ENCODE measurements at regions not wholly inside any gene's neighbourhood (a gene's known extent, or its start where the extent isn't known, plus 50 kb on each side); places are given as distances from the start of the nearest gene placed in this dataset.

GRCh38 chr2:18841248-18842150, 252.1 kb upstream of the NT5C1B start:
- Histone ChIP-seq H3K4me1 (ENCODE audit: control insufficient read depth in 5 of 5, insufficient read depth in 5 of 5, low read length in 5 of 5) (no peaks in the 10 kb centered on the region), H3K27me3 (ENCODE audit: control insufficient read depth in 5 of 5, insufficient read depth in 4 of 5, low read length in 5 of 5) (no peaks in the 10 kb centered on the region), H3K9ac (ENCODE audit: low read length in 5 of 5) (no peak overlapping the region), H3K36me3 (ENCODE audit: control insufficient read depth in 5 of 5, insufficient read depth in 5 of 5, low read length in 5 of 5) (no peaks in the 10 kb centered on the region), H3K9me3 (ENCODE audit: control insufficient read depth in 5 of 5, low read length in 5 of 5) (no peaks in the 10 kb centered on the region), H3K27ac (ENCODE audit: low read depth, low read length) (no peak overlapping the region), H3K4me3 (ENCODE audit: low read depth in 1 of 5, low read length in 5 of 5) (no peak overlapping the region)

- Histone ChIP-seq H3K36me3 (ENCODE audit: control insufficient read depth in 5 of 5, insufficient read depth in 5 of 5, low read length in 5 of 5) (no peaks in the 10 kb centered on the region), H3K4me1 (ENCODE audit: control insufficient read depth in 5 of 5, insufficient read depth in 5 of 5, low read length in 5 of 5) (peaks cover 0 to 7% (median 3%) of the 10 kb centered on the region in 5 donors), H3K27me3 (ENCODE audit: control insufficient read depth in 5 of 5, insufficient read depth in 4 of 5, low read length in 5 of 5) (no peaks in the 10 kb centered on the region), H3K9ac (ENCODE audit: low read length in 5 of 5) (no peak overlapping the region), H3K9me3 (ENCODE audit: control insufficient read depth in 5 of 5, low read length in 5 of 5) (no peaks in the 10 kb centered on the region), H3K27ac (ENCODE audit: low read depth, low read length) (no peak overlapping the region), H3K4me3 (ENCODE audit: low read depth in 1 of 5, low read length in 5 of 5) (no peak overlapping the region)
Measured at GRCh38 chr2:18837240-18837639, 247.9 kb upstream of the NT5C1B start.

DNA sequence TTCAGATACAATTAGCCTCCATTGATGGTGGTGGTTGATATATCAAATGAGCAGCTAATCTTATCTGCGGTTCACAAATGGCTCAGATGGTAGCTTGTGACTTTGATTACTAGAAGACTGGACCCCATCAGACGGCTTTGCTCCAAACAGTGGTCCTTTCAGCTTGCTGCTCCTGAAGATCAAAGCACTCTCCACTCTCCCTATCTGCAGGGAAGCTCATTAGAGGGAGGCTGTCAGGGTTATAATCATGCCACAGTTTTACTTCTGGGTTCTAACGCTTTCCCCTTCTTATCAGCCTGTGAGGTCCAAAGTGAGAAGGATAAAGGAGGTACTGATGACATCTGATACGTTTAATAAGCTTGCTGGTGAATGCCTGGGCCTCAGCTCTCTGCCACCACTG, 247.1 kb upstream of the NT5C1B start:
- H3K9ac ChIP-seq (ENCODE audit: low read length in 5 of 5) = no peak overlapping the region

GRCh38 chr2:18835787-18836186, 246.4 kb upstream of the NT5C1B start:
- H3K9me3 ChIP-seq (ENCODE audit: control insufficient read depth in 5 of 5, low read length in 5 of 5) = no peaks in the 10 kb centered on the region
- H3K4me1 ChIP-seq (ENCODE audit: control insufficient read depth in 5 of 5, insufficient read depth in 5 of 5, low read length in 5 of 5) = peaks cover 0 to 7% (median 3%) of the 10 kb centered on the region in 5 donors
- no peak overlapping the region for H3K27ac ChIP-seq (ENCODE audit: low read depth, low read length)
- H3K4me3 ChIP-seq (ENCODE audit: low read depth in 1 of 5, low read length in 5 of 5) = no peak overlapping the region
- H3K27me3 ChIP-seq (ENCODE audit: control insufficient read depth in 5 of 5, insufficient read depth in 4 of 5, low read length in 5 of 5) = no peaks in the 10 kb centered on the region
- no peak overlapping the region for H3K9ac ChIP-seq (ENCODE audit: low read length in 5 of 5)
- no peaks in the 10 kb centered on the region for H3K36me3 ChIP-seq (ENCODE audit: control insufficient read depth in 5 of 5, insufficient read depth in 5 of 5, low read length in 5 of 5)

More for the DNA sequence above, 247.1 kb upstream of the NT5C1B start:
- Histone ChIP-seq H3K4me3 (ENCODE audit: low read depth in 1 of 5, low read length in 5 of 5) (no peak overlapping the region), H3K4me1 (ENCODE audit: control insufficient read depth in 5 of 5, insufficient read depth in 5 of 5, low read length in 5 of 5) (peaks cover 0 to 7% (median 3%) of the 10 kb centered on the region in 5 donors), H3K36me3 (ENCODE audit: control insufficient read depth in 5 of 5, insufficient read depth in 5 of 5, low read length in 5 of 5) (no peaks in the 10 kb centered on the region), H3K27ac (ENCODE audit: low read depth, low read length) (no peak overlapping the region), H3K27me3 (ENCODE audit: control insufficient read depth in 5 of 5, insufficient read depth in 4 of 5, low read length in 5 of 5) (no peaks in the 10 kb centered on the region), H3K9me3 (ENCODE audit: control insufficient read depth in 5 of 5, low read length in 5 of 5) (no peaks in the 10 kb centered on the region)

GRCh38 chr2:18834341-18834740, 245.0 kb upstream of the NT5C1B start:
- Histone ChIP-seq H3K27me3 (ENCODE audit: control insufficient read depth in 5 of 5, insufficient read depth in 4 of 5, low read length in 5 of 5) (no peaks in the 10 kb centered on the region), H3K4me1 (ENCODE audit: control insufficient read depth in 5 of 5, insufficient read depth in 5 of 5, low read length in 5 of 5) (peaks cover 0 to 8% (median 4%) of the 10 kb centered on the region in 5 donors), H3K27ac (ENCODE audit: low read depth, low read length) (no peak overlapping the region), H3K4me3 (ENCODE audit: low read depth in 1 of 5, low read length in 5 of 5) (no peak overlapping the region), H3K9ac (ENCODE audit: low read length in 5 of 5) (no peak overlapping the region), H3K9me3 (ENCODE audit: control insufficient read depth in 5 of 5, low read length in 5 of 5) (no peaks in the 10 kb centered on the region), H3K36me3 (ENCODE audit: control insufficient read depth in 5 of 5, insufficient read depth in 5 of 5, low read length in 5 of 5) (no peaks in the 10 kb centered on the region)

- Histone ChIP-seq H3K9me3 (ENCODE audit: control insufficient read depth in 5 of 5, low read length in 5 of 5) (no peaks in the 10 kb centered on the region), H3K27me3 (ENCODE audit: control insufficient read depth in 5 of 5, insufficient read depth in 4 of 5, low read length in 5 of 5) (no peaks in the 10 kb centered on the region), H3K9ac (ENCODE audit: low read length in 5 of 5) (no peak overlapping the region), H3K4me1 (ENCODE audit: control insufficient read depth in 5 of 5, insufficient read depth in 5 of 5, low read length in 5 of 5) (peaks cover 0 to 10% (median 4%) of the 10 kb centered on the region in 5 donors), H3K27ac (ENCODE audit: low read depth, low read length) (no peak overlapping the region), H3K4me3 (ENCODE audit: low read depth in 1 of 5, low read length in 5 of 5) (no peak overlapping the region), H3K36me3 (ENCODE audit: control insufficient read depth in 5 of 5, insufficient read depth in 5 of 5, low read length in 5 of 5) (no peaks in the 10 kb centered on the region)
Measured at GRCh38 chr2:18833941-18834340, 244.6 kb upstream of the NT5C1B start.

- H3K27me3 ChIP-seq (ENCODE audit: control insufficient read depth in 5 of 5, insufficient read depth in 4 of 5, low read length in 5 of 5) = no peaks in the 10 kb centered on the region
- H3K27ac ChIP-seq (ENCODE audit: low read depth, low read length) = no peak overlapping the region
- peaks cover 0 to 10% (median 4%) of the 10 kb centered on the region in 5 donors for H3K4me1 ChIP-seq (ENCODE audit: control insufficient read depth in 5 of 5, insufficient read depth in 5 of 5, low read length in 5 of 5)
Measured at GRCh38 chr2:18831916-18832510, 242.6 kb upstream of the NT5C1B start.

DNA sequence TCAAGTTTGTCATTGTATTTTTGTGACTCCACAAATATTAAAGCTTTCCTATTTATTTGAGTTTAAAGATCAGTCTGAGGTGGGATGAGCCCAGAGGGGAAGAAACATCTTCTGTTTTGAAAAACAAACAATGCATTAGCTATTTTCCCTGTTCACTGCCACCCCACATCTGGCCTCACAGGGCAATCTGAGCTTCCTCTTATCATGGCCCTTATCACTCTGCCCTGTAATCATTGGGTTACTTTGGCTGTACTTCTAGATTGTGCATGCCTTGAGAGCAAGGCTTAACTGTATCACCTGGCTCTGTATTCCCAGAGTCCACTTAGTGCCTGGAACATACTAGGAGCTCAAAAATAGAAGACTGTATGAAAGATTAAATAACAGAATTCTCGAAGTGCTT, 241.6 kb upstream of the NT5C1B start:
- no peak overlapping the region for H3K27ac ChIP-seq (ENCODE audit: low read depth, low read length)
- no peaks in the 10 kb centered on the region for H3K36me3 ChIP-seq (ENCODE audit: control insufficient read depth in 5 of 5, insufficient read depth in 5 of 5, low read length in 5 of 5)
- no peaks in the 10 kb centered on the region for H3K9me3 ChIP-seq (ENCODE audit: control insufficient read depth in 5 of 5, low read length in 5 of 5)
- peaks cover 0 to 10% (median 4%) of the 10 kb centered on the region in 5 donors for H3K4me1 ChIP-seq (ENCODE audit: control insufficient read depth in 5 of 5, insufficient read depth in 5 of 5, low read length in 5 of 5)
- no peak overlapping the region for H3K4me3 ChIP-seq (ENCODE audit: low read depth in 1 of 5, low read length in 5 of 5)
- H3K27me3 ChIP-seq (ENCODE audit: control insufficient read depth in 5 of 5, insufficient read depth in 4 of 5, low read length in 5 of 5) = no peaks in the 10 kb centered on the region
- no peak overlapping the region for H3K9ac ChIP-seq (ENCODE audit: low read length in 5 of 5)

More at GRCh38 chr2:18831916-18832510, 242.6 kb upstream of the NT5C1B start:
- Histone ChIP-seq H3K9me3 (ENCODE audit: control insufficient read depth in 5 of 5, low read length in 5 of 5) (no peaks in the 10 kb centered on the region), H3K4me3 (ENCODE audit: low read depth in 1 of 5, low read length in 5 of 5) (no peak overlapping the region), H3K9ac (ENCODE audit: low read length in 5 of 5) (no peak overlapping the region), H3K36me3 (ENCODE audit: control insufficient read depth in 5 of 5, insufficient read depth in 5 of 5, low read length in 5 of 5) (no peaks in the 10 kb centered on the region)

DNA sequence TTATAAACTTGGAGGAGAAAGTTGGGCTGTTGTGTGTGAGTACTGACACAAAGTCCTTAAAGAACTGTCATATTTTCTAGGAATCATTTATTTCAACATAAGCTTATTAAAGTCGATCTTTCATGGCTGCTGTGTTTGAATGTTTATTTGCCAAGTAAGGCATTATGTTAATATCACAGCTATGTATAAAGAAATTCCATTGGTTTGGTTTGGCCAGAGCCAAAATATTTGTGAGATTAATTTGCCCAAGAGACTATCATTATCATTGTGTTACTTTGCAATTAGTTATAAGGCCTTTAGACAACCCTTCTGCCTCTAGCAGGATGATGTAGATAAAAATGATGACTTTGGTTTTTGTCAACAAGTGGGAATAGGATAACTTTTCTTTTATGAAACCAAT, 240.6 kb upstream of the NT5C1B start:
- Histone ChIP-seq H3K4me3 (ENCODE audit: low read depth in 1 of 5, low read length in 5 of 5) (no peak overlapping the region), H3K9ac (ENCODE audit: low read length in 5 of 5) (no peak overlapping the region), H3K4me1 (ENCODE audit: control insufficient read depth in 5 of 5, insufficient read depth in 5 of 5, low read length in 5 of 5) (peaks cover 0 to 10% (median 4%) of the 10 kb centered on the region in 5 donors), H3K27me3 (ENCODE audit: control insufficient read depth in 5 of 5, insufficient read depth in 4 of 5, low read length in 5 of 5) (no peaks in the 10 kb centered on the region), H3K27ac (ENCODE audit: low read depth, low read length) (no peak overlapping the region), H3K9me3 (ENCODE audit: control insufficient read depth in 5 of 5, low read length in 5 of 5) (no peaks in the 10 kb centered on the region), H3K36me3 (ENCODE audit: control insufficient read depth in 5 of 5, insufficient read depth in 5 of 5, low read length in 5 of 5) (no peaks in the 10 kb centered on the region)

- no peak overlapping the region for H3K27ac ChIP-seq (ENCODE audit: low read depth, low read length)
- H3K9ac ChIP-seq (ENCODE audit: low read length in 5 of 5) = no peak overlapping the region
- no peaks in the 10 kb centered on the region for H3K9me3 ChIP-seq (ENCODE audit: control insufficient read depth in 5 of 5, low read length in 5 of 5)
- H3K27me3 ChIP-seq (ENCODE audit: control insufficient read depth in 5 of 5, insufficient read depth in 4 of 5, low read length in 5 of 5) = no peaks in the 10 kb centered on the region
- H3K4me3 ChIP-seq (ENCODE audit: low read depth in 1 of 5, low read length in 5 of 5) = no peak overlapping the region
- H3K4me1 ChIP-seq (ENCODE audit: control insufficient read depth in 5 of 5, insufficient read depth in 5 of 5, low read length in 5 of 5) = peaks cover 0 to 10% (median 4%) of the 10 kb centered on the region in 5 donors
- H3K36me3 ChIP-seq (ENCODE audit: control insufficient read depth in 5 of 5, insufficient read depth in 5 of 5, low read length in 5 of 5) = no peaks in the 10 kb centered on the region
Measured at GRCh38 chr2:18829251-18829902, 240.0 kb upstream of the NT5C1B start.

Measured in subcutaneous abdominal adipose tissue (tissue), 5 donors.